ENCODE measurements at regions not wholly inside any gene's neighbourhood (a gene's known extent, or its start where the extent isn't known, plus 50 kb on each side); places are given as distances from the start of the nearest gene placed in this dataset.

- TF ChIP-seq CTCF (conservative IDR thresholded peaks at IDR 0.05; ENCODE audit: low read depth, low read length) (no peak), EZH2phosphoT487 (IDR thresholded peaks at IDR 0.05; ENCODE audit: borderline replicate concordance, low read length) (no peak)
Observed at GRCh38 chr13:22372261-22372660, 701.4 kb downstream of the FGF9 start.
